Keratinocyte (primary cell): ENCODE measurements at regions not wholly inside any gene's neighbourhood (a gene's known extent, or its start where the extent isn't known, plus 50 kb on each side); places are given as distances from the start of the nearest gene placed in this dataset.

Experiments
- DNase-seq: peaks from one replicate; pipeline ENCODE4 v3.0.0-alpha.2; 2011; ENCODE audit warnings: low read depth, missing footprints, low spot score
- FAIRE-seq: peaks from 2 replicates; lab custom pipeline; 2011; peaks lifted over from hg19 to GRCh38; lab: Jason Lieb, UNC
- H2AFZ ChIP-seq: 2 replicates; pipeline ENCODE4 v1.6.0; 2012; ENCODE audit warnings: low read length, control low read depth, inconsistent platforms; ENCODE audit not compliant: control insufficient read depth
- H3K27ac ChIP-seq: 2 replicates; pipeline ENCODE4 v1.5.1; 2011; ENCODE audit warnings: low read length; ENCODE audit not compliant: control insufficient read depth, insufficient read depth
- H3K27me3 ChIP-seq: 3 replicates; pipeline ENCODE4 v1.6.0; 2011; ENCODE audit warnings: low read length; ENCODE audit not compliant: control insufficient read depth, insufficient read depth; ENCODE audit errors: extremely low read depth
- H3K36me3 ChIP-seq, 2 experiments: 2 replicates in 1 of 2; 3 replicates in 1 of 2; pipeline ENCODE4 v1.5.1; 2011; ENCODE audit warnings: low read length in 2 of 2, mild to moderate bottlenecking in 1 of 2; ENCODE audit not compliant: control insufficient read depth in 2 of 2, insufficient read depth in 2 of 2; ENCODE audit errors: extremely low read depth in 1 of 2
- H3K4me1 ChIP-seq: 3 replicates; pipeline ENCODE4 v1.5.1; 2011; ENCODE audit warnings: low read length; ENCODE audit not compliant: control insufficient read depth, insufficient read depth; ENCODE audit errors: extremely low read depth
- H3K4me2 ChIP-seq: 3 replicates; pipeline ENCODE4 v1.6.0; 2011; ENCODE audit warnings: low read depth, low read length; ENCODE audit not compliant: control insufficient read depth, insufficient read depth; ENCODE audit errors: extremely low read depth
- H3K4me3 ChIP-seq, 3 experiments: fragments of 200-600 bp in 1 of 3; sonication (generic) in 1 of 3; 2 replicates in 2 of 3; 3 replicates in 1 of 3; pipeline ENCODE4 v1.5.1; 2011 to 2016; ENCODE audit warnings: low read length in 3 of 3, mild to moderate bottlenecking in 3 of 3, control low read depth in 2 of 3, inconsistent platforms in 1 of 3, low read depth in 1 of 3, mixed read lengths in 1 of 3, mixed run types in 1 of 3, moderate library complexity in 1 of 3; ENCODE audit not compliant: control insufficient read depth in 2 of 3, insufficient read depth in 2 of 3; ENCODE audit errors: extremely low read depth in 1 of 3
- H3K79me2 ChIP-seq: 2 replicates; pipeline ENCODE4 v1.6.0; 2012; ENCODE audit warnings: low read length; ENCODE audit not compliant: control insufficient read depth, insufficient read depth
- H3K9ac ChIP-seq: 3 replicates; pipeline ENCODE4 v1.6.0; 2011; ENCODE audit warnings: low read length; ENCODE audit not compliant: control insufficient read depth, insufficient read depth; ENCODE audit errors: extremely low read depth
- H3K9me1 ChIP-seq: 3 replicates; pipeline ENCODE4 v1.6.0; 2011; ENCODE audit warnings: low read length; ENCODE audit not compliant: control insufficient read depth, insufficient read depth; ENCODE audit errors: extremely low read depth
- H3K9me3 ChIP-seq: 2 replicates; pipeline ENCODE4 v1.5.1; 2012; ENCODE audit warnings: low read depth, low read length; ENCODE audit not compliant: control insufficient read depth
- H4K20me1 ChIP-seq: 3 replicates; pipeline ENCODE4 v1.6.0; 2011; ENCODE audit warnings: low read length; ENCODE audit not compliant: control insufficient read depth, insufficient read depth; ENCODE audit errors: extremely low read depth
- CTCF ChIP-seq, 3 experiments: IDR thresholded peaks in 1 of 3; conservative IDR thresholded peaks in 1 of 3; optimal IDR thresholded peaks in 1 of 3; 2 replicates in 2 of 3; 3 replicates in 1 of 3; pipeline versions ENCODE3 to v1.5.1; 2011; ENCODE audit warnings: low read length in 3 of 3, mild to moderate bottlenecking in 3 of 3, moderate library complexity in 2 of 3, control low read depth in 1 of 3, inconsistent platforms in 1 of 3; ENCODE audit not compliant: insufficient read depth in 2 of 3; ENCODE audit errors: extremely low read depth in 1 of 3
- EZH2 ChIP-seq: IDR thresholded peaks from one replicate; pipeline ENCODE4 v1.6.1; 2012; ENCODE audit warnings: inconsistent platforms, mild to moderate bottlenecking, low read length, moderate library complexity
- dilution Hi-C: fragments of 300-500 bp; cut with MboI; formaldehyde crosslinking; loops from one replicate; pipeline ENCODE4 v1.7.0; 2020; ENCODE audit warnings: low sequenced_read_pairs; ENCODE audit not compliant: extremely low pct_ligation_motif_present

GRCh38 chr22:48096411-48096810 is 1334.0 kb downstream of the TBC1D22A start:
- no peak for FAIRE-seq
- DNase-seq = no peak
- no peak overlapping the region for H3K9ac ChIP-seq
- no peak overlapping the region for H3K27ac ChIP-seq
- H3K4me1 ChIP-seq = no peaks in the 10 kb centered on the region
- no peak overlapping the region for H3K4me2 ChIP-seq
- no peaks in the 10 kb centered on the region for H3K79me2 ChIP-seq
- no peaks in the 10 kb centered on the region for H3K36me3 ChIP-seq
- H3K27me3 ChIP-seq = no peaks in the 10 kb centered on the region
- H2AFZ ChIP-seq = no peak overlapping the region
- TF ChIP-seq CTCF (optimal IDR thresholded peaks at IDR 0.05 in 1 of 3, IDR thresholded peaks at IDR 0.05 in 1 of 3, conservative IDR thresholded peaks at IDR 0.05 in 1 of 3; ENCODE audit: extremely low read depth in 1 of 3, insufficient read depth in 2 of 3, low read length in 3 of 3) (no peak), EZH2 (no peak)
- H3K9me1 ChIP-seq = no peaks in the 10 kb centered on the region
- H3K4me3 ChIP-seq = no peak overlapping the region
- dilution Hi-C loops = no loop called here
- H3K9me3 ChIP-seq = no peaks in the 10 kb centered on the region
- H4K20me1 ChIP-seq = no peaks in the 10 kb centered on the region

DNA sequence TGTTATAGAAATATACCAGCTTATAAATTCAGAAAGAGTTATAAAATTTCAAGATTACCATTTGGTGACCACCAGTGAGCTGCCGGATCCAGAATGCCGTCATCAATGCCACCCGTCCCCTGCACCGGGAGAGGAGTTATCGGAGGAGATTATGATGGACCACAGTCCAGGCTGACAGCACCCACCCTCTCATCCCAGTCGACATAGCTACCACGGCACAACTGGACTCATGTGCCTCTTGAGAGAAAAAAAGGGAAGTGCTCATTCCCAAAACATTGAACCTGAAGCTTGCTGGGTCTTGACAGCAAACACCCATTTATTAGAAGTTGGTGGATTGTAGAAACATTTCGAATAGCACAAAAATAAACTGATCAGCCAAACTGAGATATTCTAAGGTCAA is 1331.5 kb downstream of the TBC1D22A start:
- no peaks in the 10 kb centered on the region for H3K9me3 ChIP-seq
- no peak for TF ChIP-seq CTCF (optimal IDR thresholded peaks at IDR 0.05 in 1 of 3, IDR thresholded peaks at IDR 0.05 in 1 of 3, conservative IDR thresholded peaks at IDR 0.05 in 1 of 3; ENCODE audit: extremely low read depth in 1 of 3, insufficient read depth in 2 of 3, low read length in 3 of 3)
- no peak for TF ChIP-seq EZH2
- no peaks in the 10 kb centered on the region for H4K20me1 ChIP-seq
- FAIRE-seq = no peak
- H2AFZ ChIP-seq = no peak overlapping the region
- no peaks in the 10 kb centered on the region for H3K79me2 ChIP-seq
- H3K9ac ChIP-seq = no peak overlapping the region
- H3K4me3 ChIP-seq = no peak overlapping the region
- dilution Hi-C loops = no loop called here
- no peak overlapping the region for H3K27ac ChIP-seq
- DNase-seq = no peak
- H3K9me1 ChIP-seq = no peaks in the 10 kb centered on the region
- no peak overlapping the region for H3K4me2 ChIP-seq
- H3K36me3 ChIP-seq = no peaks in the 10 kb centered on the region
- no peaks in the 10 kb centered on the region for H3K27me3 ChIP-seq
- no peaks in the 10 kb centered on the region for H3K4me1 ChIP-seq
